IgD-negative memory B cell (primary cell): ENCODE measurements at regions not wholly inside any gene's neighbourhood (a gene's known extent, or its start where the extent isn't known, plus 50 kb on each side); places are given as distances from the start of the nearest gene placed in this dataset.
A peak's percentile ranks its signal among the peaks of the same experiment; 100 is the strongest.
"Not testable (repeated sequence)": the region's sequence is repeated elsewhere in the genome, so short reads cannot be mapped to it uniquely, and the experiment has no call there.

Source experiments
- H3K27ac Mint-ChIP-seq, 3 donors: one replicate each; pipeline ENCODE4 v1.8.0; 2020 to 2022; ENCODE audit warnings: mild to moderate bottlenecking in 3 of 3, mixed read lengths in 3 of 3, moderate library complexity in 1 of 3
- H3K27me3 Mint-ChIP-seq: one replicate; pipeline ENCODE4 v1.8.0; 2021; ENCODE audit warnings: mixed read lengths
- H3K36me3 Mint-ChIP-seq: one replicate; pipeline ENCODE4 v1.8.0; 2020; ENCODE audit warnings: mild to moderate bottlenecking, mixed read lengths
- H3K4me1 Mint-ChIP-seq, 3 donors: one replicate each; pipeline ENCODE4 v1.8.0; 2020 to 2022; ENCODE audit warnings: mixed read lengths in 3 of 3, mild to moderate bottlenecking in 1 of 3
- H3K4me3 Mint-ChIP-seq, 4 donors: one replicate each; pipeline ENCODE4 v1.8.0; 2020 to 2022; ENCODE audit warnings: mild to moderate bottlenecking in 4 of 4, mixed read lengths in 4 of 4, moderate library complexity in 3 of 4
- H3K9me3 Mint-ChIP-seq, 3 donors: one replicate each; pipeline ENCODE4 v1.8.0; 2020 to 2021; ENCODE audit warnings: mixed read lengths in 3 of 3, mild to moderate bottlenecking in 1 of 3

GRCh38 chr11:100498780-100499179, 188.3 kb upstream of the ARHGAP42 start:
- H3K27ac Mint-ChIP-seq = no peak overlapping the region
- no peaks in the 10 kb centered on the region for H3K27me3 Mint-ChIP-seq
- no peaks in the 10 kb centered on the region for H3K4me1 Mint-ChIP-seq
- H3K9me3 Mint-ChIP-seq = peaks cover 6 to 21% (median 10%) of the 10 kb centered on the region in 3 donors
- H3K36me3 Mint-ChIP-seq = no peaks in the 10 kb centered on the region
- H3K4me3 Mint-ChIP-seq = peak overlapping the region in 1 of 4 donors; percentile 8

GRCh38 chr11:100501450-100501849, 185.6 kb upstream of the ARHGAP42 start:
- Mint-ChIP-seq H3K4me1 (no peaks in the 10 kb centered on the region), H3K27me3 (no peaks in the 10 kb centered on the region), H3K36me3 (no peaks in the 10 kb centered on the region), H3K9me3 (peaks cover 5 to 25% (median 12%) of the 10 kb centered on the region in 3 donors), H3K27ac (no peak overlapping the region), H3K4me3 (no peak overlapping the region)

DNA sequence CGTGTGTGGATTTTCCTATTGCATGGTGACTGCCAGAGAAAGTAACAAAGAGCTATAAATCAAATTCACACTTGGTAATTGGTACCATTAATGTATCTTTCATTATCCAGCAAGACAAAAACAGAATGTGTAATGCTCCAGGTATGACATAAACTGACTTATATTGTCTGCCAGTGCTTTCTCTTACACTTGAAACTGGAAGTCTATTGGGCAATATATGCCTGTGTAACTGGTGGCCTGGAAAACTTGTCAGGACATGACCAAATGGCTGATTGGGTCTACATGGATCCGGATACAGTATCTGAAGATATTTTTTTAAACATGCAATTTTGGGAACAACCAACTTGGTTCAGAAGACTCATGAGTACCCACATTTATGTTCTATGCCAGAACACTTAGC, 174.6 kb upstream of the ARHGAP42 start:
- Mint-ChIP-seq H3K9me3 (peaks cover 0 to 3% (median 1%) of the 10 kb centered on the region in 3 donors), H3K27ac (no peak overlapping the region), H3K4me1 (no peaks in the 10 kb centered on the region), H3K27me3 (no peaks in the 10 kb centered on the region), H3K4me3 (no peak overlapping the region), H3K36me3 (no peaks in the 10 kb centered on the region)

- Mint-ChIP-seq H3K9me3 (peaks cover 0 to 4% (median 0%) of the 10 kb centered on the region in 3 donors), H3K27me3 (no peaks in the 10 kb centered on the region), H3K27ac (no peak overlapping the region), H3K4me3 (no peak overlapping the region), H3K4me1 (no peaks in the 10 kb centered on the region), H3K36me3 (no peaks in the 10 kb centered on the region)
These were observed 172.0 kb upstream of the ARHGAP42 start for GRCh38 chr11:100515087-100515486.

DNA sequence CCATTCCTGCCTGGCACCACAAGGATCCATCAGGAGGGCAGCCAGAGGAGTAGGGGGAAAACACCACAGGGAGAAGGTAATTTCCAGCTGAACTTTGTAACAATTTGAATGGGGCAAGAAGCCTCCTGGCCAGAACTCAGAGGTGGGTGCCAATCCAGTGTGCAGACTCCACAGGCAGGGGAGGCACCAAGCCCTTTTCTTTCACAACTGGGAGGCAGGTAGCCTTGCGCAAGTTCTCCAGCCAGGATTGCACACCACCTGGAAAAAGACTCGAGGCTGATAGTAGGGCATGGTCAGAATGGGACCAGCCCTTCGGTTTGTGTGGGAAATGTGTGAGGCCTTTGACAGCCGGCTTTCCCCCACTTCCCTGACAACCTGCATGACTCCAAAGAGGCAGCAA, 161.9 kb upstream of the ARHGAP42 start:
- Mint-ChIP-seq H3K4me1 (no peaks in the 10 kb centered on the region), H3K36me3 (peaks cover 2% of the 10 kb centered on the region), H3K27me3 (peaks cover 5% of the 10 kb centered on the region), H3K4me3 (no peak overlapping the region), H3K9me3 (peaks cover 5 to 18% (median 14%) of the 10 kb centered on the region in 3 donors), H3K27ac (no peak overlapping the region)

GRCh38 chr11:100525635-100526034, 161.5 kb upstream of the ARHGAP42 start:
- no peak overlapping the region for H3K4me3 Mint-ChIP-seq
- H3K36me3 Mint-ChIP-seq = peaks cover 2% of the 10 kb centered on the region
- H3K27me3 Mint-ChIP-seq = peaks cover 5% of the 10 kb centered on the region
- H3K9me3 Mint-ChIP-seq = peaks cover 5 to 18% (median 14%) of the 10 kb centered on the region in 3 donors
- no peaks in the 10 kb centered on the region for H3K4me1 Mint-ChIP-seq
- H3K27ac Mint-ChIP-seq = no peak overlapping the region

DNA sequence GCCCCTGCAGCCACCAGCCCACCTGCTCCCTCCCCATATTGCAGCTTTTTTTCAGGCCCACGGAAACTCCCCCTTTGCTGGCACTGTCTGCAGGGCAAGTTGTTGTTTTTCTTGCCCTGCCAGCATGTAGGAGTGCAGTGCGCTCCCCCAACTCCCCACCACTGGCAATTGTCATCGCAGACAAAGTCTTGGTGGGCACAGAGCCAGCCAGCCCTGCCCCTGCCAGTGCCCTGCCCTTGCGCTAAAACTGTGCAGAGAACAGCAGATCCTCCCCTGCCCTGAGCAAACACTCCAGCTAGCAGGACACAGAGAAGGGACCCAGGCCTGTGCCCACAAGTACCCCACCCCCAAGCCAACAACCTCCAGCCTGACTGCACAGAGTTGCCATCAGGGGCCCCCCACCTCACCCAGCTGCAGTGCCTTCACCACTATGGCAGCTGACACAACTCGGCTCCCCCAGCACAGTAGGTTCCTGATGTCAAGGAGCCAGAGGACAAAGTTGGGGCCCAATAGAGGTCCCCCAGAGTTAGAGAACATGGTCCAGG, 158.1 kb upstream of the ARHGAP42 start:
- Mint-ChIP-seq H3K27ac (no peak overlapping the region), H3K27me3 (peaks cover 1% of the 10 kb centered on the region), H3K9me3 (peaks cover 3 to 12% (median 10%) of the 10 kb centered on the region in 3 donors), H3K36me3 (peaks cover 2% of the 10 kb centered on the region), H3K4me3 (no peak overlapping the region), H3K4me1 (no peaks in the 10 kb centered on the region)

DNA sequence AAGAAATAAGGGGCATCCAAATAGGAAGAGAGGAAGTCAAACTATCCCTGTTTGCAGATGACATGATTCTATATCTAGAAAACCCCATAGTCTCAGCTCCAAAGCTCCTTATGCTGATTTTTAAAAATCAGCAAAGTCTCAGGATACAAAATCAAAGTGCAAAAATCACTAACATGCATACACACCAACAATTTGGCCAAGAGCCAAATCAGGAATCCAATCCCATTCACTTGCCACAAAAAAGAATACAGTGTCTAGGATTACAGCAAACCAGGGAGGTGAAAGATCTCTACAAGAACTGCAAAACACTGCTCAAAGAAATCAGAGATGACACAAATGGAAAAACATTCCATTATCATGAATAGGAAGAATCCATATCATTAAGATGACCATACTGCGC, 155.8 kb upstream of the ARHGAP42 start:
- not testable (repeated sequence) for H3K27me3 Mint-ChIP-seq, H3K9me3 Mint-ChIP-seq, H3K4me3 Mint-ChIP-seq, H3K36me3 Mint-ChIP-seq, H3K27ac Mint-ChIP-seq, H3K4me1 Mint-ChIP-seq

GRCh38 chr11:100536979-100537378, 150.1 kb upstream of the ARHGAP42 start:
- H3K9me3 Mint-ChIP-seq = peaks cover 0 to 4% (median 0%) of the 10 kb centered on the region in 3 donors
- no peaks in the 10 kb centered on the region for H3K4me1 Mint-ChIP-seq
- no peak overlapping the region for H3K4me3 Mint-ChIP-seq
- no peaks in the 10 kb centered on the region for H3K27me3 Mint-ChIP-seq
- H3K36me3 Mint-ChIP-seq = peaks cover 3% of the 10 kb centered on the region
- no peak overlapping the region for H3K27ac Mint-ChIP-seq

DNA sequence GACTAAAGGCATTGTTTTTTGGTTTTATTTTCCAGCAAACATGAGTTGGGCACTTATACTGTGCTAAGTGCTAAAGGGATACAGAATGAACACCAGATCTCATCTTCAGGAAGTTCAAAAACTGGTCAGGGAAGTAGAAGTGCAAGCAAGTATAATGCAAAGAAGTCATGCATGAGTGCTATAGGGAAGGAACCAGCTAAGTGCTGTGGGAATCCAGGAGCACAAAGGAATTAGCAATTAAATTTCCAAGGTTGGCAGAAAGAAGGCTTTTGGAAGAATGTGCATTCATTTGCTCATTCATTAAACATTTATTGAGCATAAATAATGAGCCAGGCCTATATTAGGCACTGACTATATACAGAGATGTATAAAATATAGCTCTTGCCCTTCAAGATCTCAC, 143.7 kb upstream of the ARHGAP42 start:
- H3K27me3 Mint-ChIP-seq = no peaks in the 10 kb centered on the region
- H3K4me1 Mint-ChIP-seq = no peaks in the 10 kb centered on the region
- H3K36me3 Mint-ChIP-seq = peaks cover 2% of the 10 kb centered on the region
- no peak overlapping the region for H3K27ac Mint-ChIP-seq
- H3K4me3 Mint-ChIP-seq = no peak overlapping the region
- H3K9me3 Mint-ChIP-seq = no peaks in the 10 kb centered on the region

DNA sequence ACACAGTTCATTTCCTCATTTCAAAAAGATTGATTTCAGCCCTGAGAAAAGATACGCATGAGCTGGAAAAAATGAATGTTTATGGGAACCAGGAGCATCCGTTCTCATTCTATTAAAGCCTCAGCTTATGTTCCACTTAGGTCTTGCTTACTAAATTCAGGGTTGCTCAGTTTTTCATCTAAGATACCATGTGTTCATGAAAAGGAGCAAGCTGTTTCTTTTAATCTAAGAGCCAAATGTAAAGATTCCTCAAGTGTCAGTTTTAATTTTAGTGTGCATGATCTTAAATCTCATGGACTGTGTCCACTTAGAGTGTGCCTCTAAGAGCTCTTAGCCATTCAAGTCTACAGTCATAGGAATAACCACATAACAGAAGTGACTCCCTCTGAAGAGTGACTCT, 141.5 kb upstream of the ARHGAP42 start:
- Mint-ChIP-seq H3K27me3 (no peaks in the 10 kb centered on the region), H3K4me1 (no peaks in the 10 kb centered on the region), H3K36me3 (peaks cover 2% of the 10 kb centered on the region), H3K9me3 (peaks cover 0 to 2% (median 0%) of the 10 kb centered on the region in 3 donors), H3K4me3 (no peak overlapping the region), H3K27ac (no peak overlapping the region)

DNA sequence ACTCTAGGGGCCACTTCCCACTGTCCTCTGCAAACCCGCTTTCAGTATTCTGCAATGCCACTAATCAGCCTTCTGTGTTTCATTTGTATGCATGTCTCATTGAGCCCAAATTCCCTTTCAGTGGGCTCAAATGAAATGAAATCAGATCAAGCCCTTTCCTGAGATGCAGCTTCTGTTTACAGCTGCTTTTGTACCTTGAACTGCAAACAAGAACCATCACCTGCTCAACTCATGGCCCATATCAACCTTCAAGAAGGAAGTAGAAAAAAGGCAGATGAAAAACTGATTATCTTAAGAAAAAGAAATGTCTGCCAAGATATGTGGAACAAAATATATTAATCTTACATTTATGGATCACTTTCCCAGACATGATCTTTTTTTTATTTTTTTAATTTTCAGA, 141.1 kb upstream of the ARHGAP42 start:
- H3K4me3 Mint-ChIP-seq = no peak overlapping the region
- H3K27ac Mint-ChIP-seq = no peak overlapping the region
- H3K36me3 Mint-ChIP-seq = peaks cover 1% of the 10 kb centered on the region
- no peaks in the 10 kb centered on the region for H3K27me3 Mint-ChIP-seq
- H3K9me3 Mint-ChIP-seq = peaks cover 0 to 2% (median 0%) of the 10 kb centered on the region in 3 donors
- no peaks in the 10 kb centered on the region for H3K4me1 Mint-ChIP-seq

GRCh38 chr11:100546714-100547113, 140.4 kb upstream of the ARHGAP42 start:
- no peak overlapping the region for H3K27ac Mint-ChIP-seq
- H3K9me3 Mint-ChIP-seq = peaks cover 0 to 2% (median 0%) of the 10 kb centered on the region in 3 donors
- H3K4me1 Mint-ChIP-seq = no peaks in the 10 kb centered on the region
- no peaks in the 10 kb centered on the region for H3K36me3 Mint-ChIP-seq
- no peak overlapping the region for H3K4me3 Mint-ChIP-seq
- H3K27me3 Mint-ChIP-seq = no peaks in the 10 kb centered on the region

DNA sequence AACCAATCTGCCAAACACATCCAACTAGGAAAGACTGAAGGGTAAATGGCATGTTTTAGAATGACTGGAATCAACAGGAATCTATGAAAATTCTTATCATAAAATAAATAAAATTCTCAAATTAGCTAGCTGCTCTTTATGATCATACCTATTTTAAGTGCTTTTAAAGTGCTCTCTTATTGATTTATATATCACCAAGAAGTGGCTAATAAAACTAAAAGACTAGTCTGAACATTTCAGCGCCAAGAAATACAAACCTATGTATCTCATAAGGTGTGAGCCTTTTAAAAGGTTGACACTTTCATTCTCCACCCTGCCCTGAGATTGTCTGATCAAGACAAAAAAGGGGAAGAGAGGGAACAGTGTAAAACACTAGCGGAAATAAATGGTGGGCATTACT, 136.8 kb upstream of the ARHGAP42 start:
- peaks cover 0 to 2% (median 0%) of the 10 kb centered on the region in 3 donors for H3K9me3 Mint-ChIP-seq
- no peak overlapping the region for H3K4me3 Mint-ChIP-seq
- no peaks in the 10 kb centered on the region for H3K4me1 Mint-ChIP-seq
- H3K27ac Mint-ChIP-seq = no peak overlapping the region
- peaks cover 8% of the 10 kb centered on the region for H3K27me3 Mint-ChIP-seq
- H3K36me3 Mint-ChIP-seq = no peaks in the 10 kb centered on the region

DNA sequence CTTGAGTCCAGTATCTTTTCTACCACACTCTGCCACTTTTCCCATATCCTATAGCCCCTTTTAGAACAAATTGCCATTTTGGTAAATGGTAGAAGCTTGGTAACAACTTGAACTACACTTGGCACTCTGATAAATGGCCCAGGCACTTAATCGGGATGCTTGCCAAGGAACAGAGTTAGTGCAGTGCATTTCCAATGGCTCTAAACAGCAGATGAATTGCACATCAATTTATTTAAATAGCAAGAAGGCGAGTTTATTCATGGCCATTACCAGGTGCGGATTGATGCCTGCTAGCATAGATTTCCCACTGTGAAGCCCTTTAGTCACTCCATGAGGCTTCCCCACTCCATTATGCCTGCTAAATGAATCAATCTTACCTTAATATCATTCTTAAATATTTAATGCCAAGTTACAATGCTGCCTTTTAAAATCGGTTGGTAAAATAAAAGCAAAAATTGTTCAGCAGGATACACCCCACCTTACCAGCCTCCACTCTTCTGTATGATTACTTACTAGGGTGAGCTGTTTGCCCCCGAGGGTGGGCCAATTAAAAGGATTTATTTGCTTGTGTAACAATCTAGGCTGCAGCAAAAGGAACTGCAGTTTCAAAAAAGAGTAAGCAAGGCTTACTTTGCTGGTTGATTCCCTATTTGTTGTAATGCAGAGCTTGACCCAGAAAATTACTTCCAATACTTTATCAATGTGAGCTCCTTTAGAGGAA, 136.0 kb upstream of the ARHGAP42 start:
- no peak overlapping the region for H3K4me3 Mint-ChIP-seq
- H3K9me3 Mint-ChIP-seq = peaks cover 0 to 2% (median 0%) of the 10 kb centered on the region in 3 donors
- H3K36me3 Mint-ChIP-seq = no peaks in the 10 kb centered on the region
- H3K27ac Mint-ChIP-seq = no peak overlapping the region
- no peaks in the 10 kb centered on the region for H3K4me1 Mint-ChIP-seq
- H3K27me3 Mint-ChIP-seq = peaks cover 8% of the 10 kb centered on the region

DNA sequence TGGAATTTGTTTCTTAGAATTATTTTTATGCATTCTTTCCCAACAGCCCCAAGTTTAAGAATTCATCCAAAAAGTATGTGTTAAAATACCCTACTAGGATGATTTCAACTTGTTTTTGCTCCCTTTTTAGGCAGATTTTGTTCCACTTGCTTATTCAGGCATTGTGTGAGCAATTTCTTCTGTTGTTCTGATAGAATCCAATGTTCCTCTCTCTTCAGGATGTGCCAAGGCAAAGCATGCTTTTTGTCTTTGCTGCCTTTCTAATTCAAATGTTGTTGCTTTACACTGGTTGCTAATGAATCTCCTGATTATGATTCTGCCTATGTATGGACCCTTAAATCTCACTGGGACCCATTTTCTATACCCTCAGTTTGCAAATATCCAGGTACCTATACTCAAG, 131.2 kb upstream of the ARHGAP42 start:
- H3K27me3 Mint-ChIP-seq = peaks cover 14% of the 10 kb centered on the region
- no peak overlapping the region for H3K4me3 Mint-ChIP-seq
- no peaks in the 10 kb centered on the region for H3K9me3 Mint-ChIP-seq
- H3K36me3 Mint-ChIP-seq = no peaks in the 10 kb centered on the region
- no peak overlapping the region for H3K27ac Mint-ChIP-seq
- no peaks in the 10 kb centered on the region for H3K4me1 Mint-ChIP-seq
